CD14-positive monocyte (primary cell): ENCODE measurements at regions not wholly inside any gene's neighbourhood (a gene's known extent, or its start where the extent isn't known, plus 50 kb on each side); places are given as distances from the start of the nearest gene placed in this dataset.
"Not testable (repeated sequence)": the region's sequence is repeated elsewhere in the genome, so short reads cannot be mapped to it uniquely, and the experiment has no call there.

Experiments used
- DNase-seq, 3 donors: peaks; one replicate each; pipeline ENCODE4 v3.0.0-alpha.2; 2011 to 2022
- H2AFZ ChIP-seq: 2 replicates; pipeline ENCODE4 v1.6.0; 2012; ENCODE audit warnings: mild to moderate bottlenecking, low read depth, low read length, inconsistent platforms; ENCODE audit not compliant: insufficient read depth, poor library complexity, severe bottlenecking
- H3K27ac ChIP-seq, 2 donors: 1 replicate in 1 of 2; 2 replicates in 1 of 2; pipeline ENCODE4 v1.5.1; 2012 to 2013; ENCODE audit warnings: low read length in 2 of 2, control low read depth in 1 of 2, inconsistent platforms in 1 of 2, low read depth in 1 of 2, mild to moderate bottlenecking in 1 of 2
- H3K27me3 ChIP-seq, 2 donors: one replicate each; pipeline versions ENCODE4 v1.6.0 to v1.6.1; 2011 to 2013; ENCODE audit warnings: low read length in 2 of 2; ENCODE audit not compliant: control insufficient read depth in 2 of 2, insufficient read depth in 2 of 2
- H3K36me3 ChIP-seq, 2 donors: replicated peaks in 1 of 2; 1 replicate in 1 of 2; 2 replicates in 1 of 2; pipeline versions ENCODE4 v1.5.1 to v1.6.1; 2012 to 2013; ENCODE audit warnings: low read length in 2 of 2, control low read depth in 1 of 2, inconsistent platforms in 1 of 2, mild to moderate bottlenecking in 1 of 2; ENCODE audit not compliant: insufficient read depth in 2 of 2, control insufficient read depth in 1 of 2
- H3K4me1 ChIP-seq, 2 donors: 1 replicate in 1 of 2; 2 replicates in 1 of 2; pipeline versions ENCODE4 v1.5.1 to v1.6.1; 2012 to 2013; ENCODE audit warnings: low read length in 2 of 2, control low read depth in 1 of 2, inconsistent platforms in 1 of 2, mild to moderate bottlenecking in 1 of 2, moderate library complexity in 1 of 2; ENCODE audit not compliant: insufficient read depth in 2 of 2, control insufficient read depth in 1 of 2
- H3K4me2 ChIP-seq: replicated peaks from 2 replicates; pipeline ENCODE3; 2012; ENCODE audit warnings: low read length, moderate library complexity, mild to moderate bottlenecking; ENCODE audit not compliant: poor library complexity, severe bottlenecking; ENCODE audit errors: extremely low read depth
- H3K4me3 ChIP-seq, 3 experiments: fragments of 200-600 bp in 1 of 3; sonication (generic) in 1 of 3; replicated peaks in 1 of 3; 1 replicate in 2 of 3; 2 replicates in 1 of 3; pipeline ENCODE4 v1.5.1; 2011 to 2013; ENCODE audit warnings: low read length in 3 of 3, mild to moderate bottlenecking in 3 of 3, control low read depth in 2 of 3, low read depth in 2 of 3, inconsistent platforms in 1 of 3, moderate library complexity in 1 of 3
- H3K79me2 ChIP-seq: 2 replicates; pipeline ENCODE4 v1.6.0; 2012; ENCODE audit warnings: mild to moderate bottlenecking, control low read depth, inconsistent platforms, low read length, moderate library complexity; ENCODE audit not compliant: insufficient read depth
- H3K9ac ChIP-seq: 2 replicates; pipeline ENCODE4 v1.6.0; 2017; ENCODE audit warnings: low read length, mild to moderate bottlenecking; ENCODE audit not compliant: insufficient read depth, poor library complexity, severe bottlenecking
- H3K9me3 ChIP-seq, 2 donors: replicated peaks in 1 of 2; 1 replicate in 1 of 2; 2 replicates in 1 of 2; pipeline versions ENCODE4 v1.5.1 to v1.6.1; 2012 to 2013; ENCODE audit warnings: low read length in 2 of 2, control low read depth in 1 of 2; ENCODE audit not compliant: control insufficient read depth in 1 of 2, insufficient read depth in 1 of 2
- H4K20me1 ChIP-seq: 2 replicates; pipeline ENCODE4 v1.6.0; 2012; ENCODE audit warnings: mild to moderate bottlenecking, low read length, control low read depth, moderate library complexity; ENCODE audit not compliant: insufficient read depth
- H3K27ac Mint-ChIP-seq, 7 donors: one replicate each; pipeline ENCODE4 v1.8.0; 2020; ENCODE audit warnings: mild to moderate bottlenecking in 7 of 7, mixed read lengths in 7 of 7, moderate library complexity in 6 of 7, inconsistent platforms in 2 of 7
- H3K27me3 Mint-ChIP-seq, 3 donors: one replicate each; pipeline ENCODE4 v1.8.0; 2021 to 2022; ENCODE audit warnings: low read depth in 3 of 3, mild to moderate bottlenecking in 3 of 3, mixed read lengths in 3 of 3, moderate library complexity in 3 of 3, inconsistent platforms in 1 of 3
- H3K36me3 Mint-ChIP-seq, 2 donors: one replicate each; pipeline ENCODE4 v1.8.0; 2020; ENCODE audit warnings: mixed read lengths in 2 of 2, inconsistent platforms in 1 of 2, mild to moderate bottlenecking in 1 of 2
- H3K4me1 Mint-ChIP-seq: one replicate; pipeline ENCODE4 v1.8.0; 2020; ENCODE audit warnings: mild to moderate bottlenecking, mixed read lengths
- H3K4me3 Mint-ChIP-seq, 2 donors: one replicate each; pipeline ENCODE4 v1.8.0; 2020; ENCODE audit warnings: mild to moderate bottlenecking in 2 of 2, mixed read lengths in 2 of 2, moderate library complexity in 1 of 2
- H3K9me3 Mint-ChIP-seq, 7 donors: one replicate each; pipeline ENCODE4 v1.8.0; 2020 to 2022; ENCODE audit warnings: mixed read lengths in 7 of 7, mild to moderate bottlenecking in 6 of 7, moderate library complexity in 6 of 7, inconsistent platforms in 2 of 7
- WGBS: methylation state at CpG from one replicate; pipeline ENCODE4 v1.1.5; 2013; ENCODE audit warnings: missing lambda C conversion rate; ENCODE audit not compliant: insufficient coverage; 5-methylcytosine and 5-hydroxymethylcytosine counted together
- intact Hi-C, 2 donors: fragments of 100-400 bp; cut with micrococcal nuclease; formaldehyde crosslinking; loops; one replicate each; pipeline versions ENCODE4 v1.15.0 to v1.15.1; 2023
- TF ChIP-seq, protein P1 (sequence below): fragments of 200-600 bp; IDR thresholded peaks from one replicate; pipeline ENCODE4 v1.8.0; 2022; ENCODE audit warnings: antibody characterized with exemption, mild to moderate bottlenecking

DNA sequence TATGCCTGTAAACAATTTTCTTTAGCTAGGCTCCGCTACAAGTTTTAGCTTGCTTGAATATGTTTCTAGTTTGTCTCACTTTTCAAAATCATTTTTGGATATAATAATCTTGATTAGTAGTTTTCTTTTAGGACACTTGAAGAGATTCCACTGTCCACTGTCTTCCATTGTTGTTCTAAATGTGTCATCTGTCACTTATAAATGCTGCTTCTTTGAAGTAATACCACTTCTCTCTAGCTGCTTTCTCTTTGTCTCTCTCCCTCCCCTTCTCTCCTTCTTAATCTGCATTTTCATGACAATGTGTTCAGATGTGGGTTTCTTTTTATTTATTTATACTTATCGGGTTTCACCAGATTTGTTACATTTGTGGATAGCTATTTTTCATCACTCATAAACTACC lies 73.7 kb upstream of the DPP10 start:
- peaks cover 0 to 1% (median 0%) of the 10 kb centered on the region in 3 donors for H3K27me3 Mint-ChIP-seq
- Histone ChIP-seq H3K4me3 (no peak overlapping the region), H2AFZ (no peak overlapping the region), H3K9me3 (peaks cover 5 to 25% of the 10 kb centered on the region in 2 donors), H3K9ac (no peak overlapping the region), H3K4me2 (no peak overlapping the region), H4K20me1 (no peaks in the 10 kb centered on the region), H3K4me1 (no peaks in the 10 kb centered on the region), H3K27me3 (no peaks in the 10 kb centered on the region), H3K79me2 (no peaks in the 10 kb centered on the region), H3K36me3 (no peaks in the 10 kb centered on the region), H3K27ac (no peak overlapping the region)
- peaks cover 11 to 24% (median 17%) of the 10 kb centered on the region in 7 donors for H3K9me3 Mint-ChIP-seq
- H3K4me3 Mint-ChIP-seq = no peak overlapping the region
- intact Hi-C loops = no loop called here
- H3K27ac Mint-ChIP-seq = no peak overlapping the region
- H3K4me1 Mint-ChIP-seq = no peaks in the 10 kb centered on the region
- DNase-seq = no peak
- H3K36me3 Mint-ChIP-seq = no peaks in the 10 kb centered on the region
- WGBS = no CpG with 5 or more reads among the region's 2 CpGs
- TF ChIP-seq, protein P1, sequence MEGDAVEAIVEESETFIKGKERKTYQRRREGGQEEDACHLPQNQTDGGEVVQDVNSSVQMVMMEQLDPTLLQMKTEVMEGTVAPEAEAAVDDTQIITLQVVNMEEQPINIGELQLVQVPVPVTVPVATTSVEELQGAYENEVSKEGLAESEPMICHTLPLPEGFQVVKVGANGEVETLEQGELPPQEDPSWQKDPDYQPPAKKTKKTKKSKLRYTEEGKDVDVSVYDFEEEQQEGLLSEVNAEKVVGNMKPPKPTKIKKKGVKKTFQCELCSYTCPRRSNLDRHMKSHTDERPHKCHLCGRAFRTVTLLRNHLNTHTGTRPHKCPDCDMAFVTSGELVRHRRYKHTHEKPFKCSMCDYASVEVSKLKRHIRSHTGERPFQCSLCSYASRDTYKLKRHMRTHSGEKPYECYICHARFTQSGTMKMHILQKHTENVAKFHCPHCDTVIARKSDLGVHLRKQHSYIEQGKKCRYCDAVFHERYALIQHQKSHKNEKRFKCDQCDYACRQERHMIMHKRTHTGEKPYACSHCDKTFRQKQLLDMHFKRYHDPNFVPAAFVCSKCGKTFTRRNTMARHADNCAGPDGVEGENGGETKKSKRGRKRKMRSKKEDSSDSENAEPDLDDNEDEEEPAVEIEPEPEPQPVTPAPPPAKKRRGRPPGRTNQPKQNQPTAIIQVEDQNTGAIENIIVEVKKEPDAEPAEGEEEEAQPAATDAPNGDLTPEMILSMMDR = no peak

DNA sequence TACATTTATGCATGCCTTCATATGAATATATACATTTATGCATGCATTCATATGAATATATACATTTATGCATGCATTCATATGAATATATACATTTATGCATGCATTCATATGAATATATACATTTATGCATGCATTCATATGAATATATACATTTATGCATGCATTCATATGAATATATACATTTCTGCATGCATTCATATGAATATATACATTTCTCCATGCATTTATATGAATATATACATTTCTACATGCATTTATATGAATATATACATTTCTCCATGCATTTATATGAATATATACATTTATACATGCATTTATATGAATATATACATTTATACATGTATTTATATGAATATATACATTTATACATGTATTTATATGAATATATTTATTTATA lies 70.7 kb upstream of the DPP10 start:
- H3K4me1 ChIP-seq, H3K4me1 Mint-ChIP-seq, H3K4me3 Mint-ChIP-seq, H3K27me3 ChIP-seq, DNase-seq, H3K79me2 ChIP-seq, H3K27ac ChIP-seq, H3K9ac ChIP-seq, H3K27ac Mint-ChIP-seq, H3K4me2 ChIP-seq, H3K27me3 Mint-ChIP-seq, H3K36me3 Mint-ChIP-seq, H4K20me1 ChIP-seq, H3K4me3 ChIP-seq, H2AFZ ChIP-seq, intact Hi-C loops, H3K36me3 ChIP-seq: not testable (repeated sequence)
- H3K9me3 ChIP-seq = peaks cover 5 to 25% of the 10 kb centered on the region in 2 donors
- H3K9me3 Mint-ChIP-seq = peaks cover 11 to 24% (median 18%) of the 10 kb centered on the region in 7 donors
